GM21723 (cell line): ENCODE measurements at regions not wholly inside any gene's neighbourhood (a gene's known extent, or its start where the extent isn't known, plus 50 kb on each side); places are given as distances from the start of the nearest gene placed in this dataset.

Experiments
- ATAC-seq: cut with Tn5 transposase; IDR thresholded peaks from one replicate; pipeline ENCODE4 v1.9.1; 2021; ENCODE audit warnings: mild to moderate bottlenecking, moderate library complexity; ENCODE audit not compliant: unreplicated experiment

- ATAC-seq: no peak
Observed at GRCh38 chr4:66639361-66639760, 905.9 kb downstream of the CENPC start.

- no peak for ATAC-seq
Observed at GRCh38 chr4:66636349-66636748, 909.0 kb downstream of the CENPC start.

- ATAC-seq: no peak
Observed at GRCh38 chr4:66633477-66633876, 911.8 kb downstream of the CENPC start.

GRCh38 chr4:66629927-66630326, 915.4 kb downstream of the CENPC start:
- no peak for ATAC-seq

GRCh38 chr4:66628146-66628545, 917.2 kb downstream of the CENPC start:
- ATAC-seq: no peak

GRCh38 chr4:66625480-66625879, 919.8 kb downstream of the CENPC start:
- no peak for ATAC-seq

GRCh38 chr4:66613591-66613990, 931.7 kb downstream of the CENPC start:
- no peak for ATAC-seq

GRCh38 chr4:66609014-66609413, 936.3 kb downstream of the CENPC start:
- ATAC-seq: no peak

- ATAC-seq: no peak
Observed at GRCh38 chr4:66606908-66607307, 936.6 kb upstream of the EPHA5 start.

GRCh38 chr4:66606215-66606614, 935.9 kb upstream of the EPHA5 start:
- ATAC-seq: no peak

- ATAC-seq: no peak
Observed at GRCh38 chr4:66604192-66604591, 933.9 kb upstream of the EPHA5 start.

GRCh38 chr4:66602622-66603021, 932.3 kb upstream of the EPHA5 start:
- no peak for ATAC-seq

GRCh38 chr4:66591968-66592367, 921.7 kb upstream of the EPHA5 start:
- ATAC-seq: no peak

GRCh38 chr4:66590488-66591215, 920.4 kb upstream of the EPHA5 start:
- ATAC-seq: no peak

GRCh38 chr4:66589183-66589582, 918.9 kb upstream of the EPHA5 start:
- ATAC-seq: no peak

GRCh38 chr4:66585767-66586166, 915.5 kb upstream of the EPHA5 start:
- no peak for ATAC-seq

GRCh38 chr4:66577922-66578321, 907.6 kb upstream of the EPHA5 start:
- ATAC-seq: no peak

GRCh38 chr4:66575008-66575696, 904.9 kb upstream of the EPHA5 start:
- no peak for ATAC-seq

- no peak for ATAC-seq
Observed at GRCh38 chr4:66574145-66574978, 904.1 kb upstream of the EPHA5 start.

- ATAC-seq: no peak
Observed at GRCh38 chr4:66572949-66573348, 902.7 kb upstream of the EPHA5 start.

- ATAC-seq: no peak
Observed at GRCh38 chr4:66571145-66571695, 900.9 kb upstream of the EPHA5 start.
